Thymus (tissue), 11 donors: ENCODE measurements at regions not wholly inside any gene's neighbourhood (a gene's known extent, or its start where the extent isn't known, plus 50 kb on each side); places are given as distances from the start of the nearest gene placed in this dataset.
"Not testable (repeated sequence)": the region's sequence is repeated elsewhere in the genome, so short reads cannot be mapped to it uniquely, and the experiment has no call there.

Experiments
- DNase-seq, 9 donors: peaks; one replicate each; pipeline ENCODE4 v3.0.0-alpha.2; 2013; ENCODE audit warnings: low spot score in 9 of 9, low read depth in 6 of 9, missing footprints in 1 of 9
- H3K27ac ChIP-seq, 2 donors: one replicate each; pipeline ENCODE4 v1.5.1; 2013; ENCODE audit warnings: control low read depth in 1 of 2, low read depth in 1 of 2, low read length in 1 of 2, mild to moderate bottlenecking in 1 of 2, moderate library complexity in 1 of 2
- H3K27me3 ChIP-seq, 2 donors: one replicate each; pipeline ENCODE4 v1.5.1; 2013; ENCODE audit warnings: low read length in 1 of 2; ENCODE audit not compliant: control insufficient read depth in 2 of 2, insufficient read depth in 1 of 2
- H3K36me3 ChIP-seq, 2 donors: one replicate each; pipeline ENCODE4 v1.5.1; 2013; ENCODE audit warnings: low read length in 1 of 2, mild to moderate bottlenecking in 1 of 2, moderate library complexity in 1 of 2; ENCODE audit not compliant: control insufficient read depth in 2 of 2, insufficient read depth in 2 of 2
- H3K4me1 ChIP-seq, 2 donors: one replicate each; pipeline ENCODE4 v1.5.1; 2013; ENCODE audit warnings: low read length in 2 of 2; ENCODE audit not compliant: control insufficient read depth in 2 of 2, insufficient read depth in 2 of 2
- H3K4me3 ChIP-seq, 2 donors: one replicate each; pipeline ENCODE4 v1.5.1; 2013; ENCODE audit warnings: low read length in 2 of 2, control low read depth in 1 of 2, mild to moderate bottlenecking in 1 of 2
- H3K9me3 ChIP-seq, 2 donors: one replicate each; pipeline ENCODE4 v1.5.1; 2013; ENCODE audit warnings: low read length in 1 of 2, mild to moderate bottlenecking in 1 of 2; ENCODE audit not compliant: control insufficient read depth in 2 of 2, insufficient read depth in 1 of 2
- WGBS: extraction: QIAGEN DNeasy Blood & Tissue Kit; methylation state at CpG from one replicate; pipeline ENCODE4 v1.1.7; 2013; 5-methylcytosine and 5-hydroxymethylcytosine counted together
- donor health status: healthy.

- not testable (repeated sequence) for H3K27ac ChIP-seq, H3K36me3 ChIP-seq, H3K27me3 ChIP-seq, H3K4me1 ChIP-seq, DNase-seq, H3K9me3 ChIP-seq, H3K4me3 ChIP-seq
- WGBS, result 84% methylated on average over 2 of the region's 2 CpGs
Measured at GRCh38 chr4:43659547-43659946, 767.0 kb downstream of the GRXCR1 start.

- not testable (repeated sequence) for H3K27me3 ChIP-seq, H3K36me3 ChIP-seq, H3K9me3 ChIP-seq, H3K27ac ChIP-seq, DNase-seq, H3K4me3 ChIP-seq, H3K4me1 ChIP-seq
- WGBS, result 91% methylated on average over 23 of the region's 23 CpGs
Measured at GRCh38 chr4:43672265-43672885, 776.2 kb downstream of the KCTD8 start.

GRCh38 chr4:43680421-43680820 lies 768.2 kb downstream of the KCTD8 start:
- no peak overlapping the region for H3K27ac ChIP-seq
- DNase-seq, result no peak
- WGBS, result 48% methylated on average over 1 of the region's 1 CpG
- H3K4me3 ChIP-seq, result no peak overlapping the region
- H3K4me1 ChIP-seq, result no peaks in the 10 kb centered on the region
- no peaks in the 10 kb centered on the region for H3K36me3 ChIP-seq
- no peaks in the 10 kb centered on the region for H3K27me3 ChIP-seq
- H3K9me3 ChIP-seq, result no peaks in the 10 kb centered on the region

- H3K4me1 ChIP-seq, result no peaks in the 10 kb centered on the region
- no peaks in the 10 kb centered on the region for H3K9me3 ChIP-seq
- no peak overlapping the region for H3K4me3 ChIP-seq
- DNase-seq, result no peak
- WGBS, result 59% methylated on average over 3 of the region's 3 CpGs
- H3K27ac ChIP-seq, result no peak overlapping the region
- H3K27me3 ChIP-seq, result no peaks in the 10 kb centered on the region
- no peaks in the 10 kb centered on the region for H3K36me3 ChIP-seq
Measured at GRCh38 chr4:43682551-43682950, 766.1 kb downstream of the KCTD8 start.

GRCh38 chr4:43690116-43690515 lies 758.5 kb downstream of the KCTD8 start:
- H3K9me3 ChIP-seq, result no peaks in the 10 kb centered on the region
- H3K27me3 ChIP-seq, result no peaks in the 10 kb centered on the region
- H3K27ac ChIP-seq, result no peak overlapping the region
- no peak for DNase-seq
- H3K4me1 ChIP-seq, result no peaks in the 10 kb centered on the region
- no peaks in the 10 kb centered on the region for H3K36me3 ChIP-seq
- no peak overlapping the region for H3K4me3 ChIP-seq
- WGBS, result 98% methylated on average over 1 of the region's 1 CpG

GRCh38 chr4:43693876-43694275 lies 754.7 kb downstream of the KCTD8 start:
- H3K4me3 ChIP-seq, result no peak overlapping the region
- H3K4me1 ChIP-seq, result no peaks in the 10 kb centered on the region
- H3K9me3 ChIP-seq, result peaks cover 0 to 3% of the 10 kb centered on the region in 2 donors
- H3K36me3 ChIP-seq, result no peaks in the 10 kb centered on the region
- 65% methylated on average over 1 of the region's 1 CpG for WGBS
- no peak overlapping the region for H3K27ac ChIP-seq
- no peak for DNase-seq
- no peaks in the 10 kb centered on the region for H3K27me3 ChIP-seq

- no peaks in the 10 kb centered on the region for H3K27me3 ChIP-seq
- H3K27ac ChIP-seq, result no peak overlapping the region
- no peak overlapping the region for H3K4me3 ChIP-seq
- no peaks in the 10 kb centered on the region for H3K36me3 ChIP-seq
- DNase-seq, result no peak
- H3K4me1 ChIP-seq, result no peaks in the 10 kb centered on the region
- H3K9me3 ChIP-seq, result peaks cover 0 to 3% of the 10 kb centered on the region in 2 donors
Measured at GRCh38 chr4:43709443-43709842, 739.2 kb downstream of the KCTD8 start.

- Histone ChIP-seq H3K27me3 (no peaks in the 10 kb centered on the region), H3K9me3 (no peaks in the 10 kb centered on the region), H3K4me3 (no peak overlapping the region), H3K4me1 (no peaks in the 10 kb centered on the region), H3K27ac (no peak overlapping the region), H3K36me3 (no peaks in the 10 kb centered on the region)
- no peak for DNase-seq
- 89% methylated on average over 5 of the region's 5 CpGs for WGBS
Measured at GRCh38 chr4:43716721-43717395, 731.8 kb downstream of the KCTD8 start.

GRCh38 chr4:43718369-43718768 lies 730.2 kb downstream of the KCTD8 start:
- no peak for DNase-seq
- no peak overlapping the region for H3K27ac ChIP-seq
- H3K4me1 ChIP-seq, result no peaks in the 10 kb centered on the region
- H3K27me3 ChIP-seq, result no peaks in the 10 kb centered on the region
- WGBS, result 92% methylated on average over 2 of the region's 2 CpGs
- no peak overlapping the region for H3K4me3 ChIP-seq
- no peaks in the 10 kb centered on the region for H3K9me3 ChIP-seq
- no peaks in the 10 kb centered on the region for H3K36me3 ChIP-seq
